ENCODE measurements at regions not wholly inside any gene's neighbourhood (a gene's known extent, or its start where the extent isn't known, plus 50 kb on each side); places are given as distances from the start of the nearest gene placed in this dataset.

DNA sequence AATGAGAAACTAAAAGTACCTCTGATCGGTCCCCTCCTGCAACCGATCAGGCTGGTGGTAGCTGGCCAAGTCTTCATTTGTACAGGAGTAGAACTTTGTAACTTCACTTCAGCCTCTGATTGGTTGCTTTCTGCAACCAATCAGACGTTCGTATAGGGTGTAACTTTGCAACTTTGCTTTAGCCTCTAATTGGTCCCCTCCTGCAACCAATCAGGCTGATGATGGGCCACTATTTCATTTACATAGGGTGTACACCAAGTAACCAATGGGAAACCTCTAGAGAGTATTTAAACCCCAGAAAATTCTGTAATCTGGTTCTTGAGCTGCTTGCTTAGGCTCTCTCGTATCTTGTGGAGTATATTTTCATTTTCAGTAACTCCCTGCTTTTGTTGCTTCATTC is 445.5 kb downstream of the MED10 start:
- TF ChIP-seq TEAD4 (IDR thresholded peaks at IDR 0.05) (no peak), CEBPB (IDR thresholded peaks at IDR 0.05) (no peak), CREB1 (IDR thresholded peaks at IDR 0.05; ENCODE audit: low read depth) (no peak), YY1 (IDR thresholded peaks at IDR 0.05; ENCODE audit: low read depth) (no peak)
- TF ChIP-seq, protein P1, sequence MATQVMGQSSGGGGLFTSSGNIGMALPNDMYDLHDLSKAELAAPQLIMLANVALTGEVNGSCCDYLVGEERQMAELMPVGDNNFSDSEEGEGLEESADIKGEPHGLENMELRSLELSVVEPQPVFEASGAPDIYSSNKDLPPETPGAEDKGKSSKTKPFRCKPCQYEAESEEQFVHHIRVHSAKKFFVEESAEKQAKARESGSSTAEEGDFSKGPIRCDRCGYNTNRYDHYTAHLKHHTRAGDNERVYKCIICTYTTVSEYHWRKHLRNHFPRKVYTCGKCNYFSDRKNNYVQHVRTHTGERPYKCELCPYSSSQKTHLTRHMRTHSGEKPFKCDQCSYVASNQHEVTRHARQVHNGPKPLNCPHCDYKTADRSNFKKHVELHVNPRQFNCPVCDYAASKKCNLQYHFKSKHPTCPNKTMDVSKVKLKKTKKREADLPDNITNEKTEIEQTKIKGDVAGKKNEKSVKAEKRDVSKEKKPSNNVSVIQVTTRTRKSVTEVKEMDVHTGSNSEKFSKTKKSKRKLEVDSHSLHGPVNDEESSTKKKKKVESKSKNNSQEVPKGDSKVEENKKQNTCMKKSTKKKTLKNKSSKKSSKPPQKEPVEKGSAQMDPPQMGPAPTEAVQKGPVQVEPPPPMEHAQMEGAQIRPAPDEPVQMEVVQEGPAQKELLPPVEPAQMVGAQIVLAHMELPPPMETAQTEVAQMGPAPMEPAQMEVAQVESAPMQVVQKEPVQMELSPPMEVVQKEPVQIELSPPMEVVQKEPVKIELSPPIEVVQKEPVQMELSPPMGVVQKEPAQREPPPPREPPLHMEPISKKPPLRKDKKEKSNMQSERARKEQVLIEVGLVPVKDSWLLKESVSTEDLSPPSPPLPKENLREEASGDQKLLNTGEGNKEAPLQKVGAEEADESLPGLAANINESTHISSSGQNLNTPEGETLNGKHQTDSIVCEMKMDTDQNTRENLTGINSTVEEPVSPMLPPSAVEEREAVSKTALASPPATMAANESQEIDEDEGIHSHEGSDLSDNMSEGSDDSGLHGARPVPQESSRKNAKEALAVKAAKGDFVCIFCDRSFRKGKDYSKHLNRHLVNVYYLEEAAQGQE (IDR thresholded peaks at IDR 0.05; ENCODE audit: low read depth) = no peak
